HCT116 (cell line): ENCODE measurements at regions not wholly inside any gene's neighbourhood (a gene's known extent, or its start where the extent isn't known, plus 50 kb on each side); places are given as distances from the start of the nearest gene placed in this dataset.

Experiments
- ATAC-seq: fragments of 200-7000 bp; cut with Tn5 transposase; 2 replicates; pipeline ENCODE4 v1.9.1; 2020; ENCODE audit warnings: mild to moderate bottlenecking, moderate library complexity
- BruUV-seq: library from RNA; stranded (reverse); fragments of 400-500 nt; replicated peaks from 2 replicates; lab custom pipeline; 2021; lab: Mats Ljungman, UMichigan
- CTCF ChIA-PET: fragments of 300-600 bp; sonication (Branson Sonifier 250); formaldehyde crosslinking; loops from one replicate; lab custom pipeline; 2021; ENCODE audit warnings: antibody characterized with exemption; lab: Charles Lee
- POLR2A ChIA-PET: fragments of 300-600, 350-600 bp; sonication (Branson Sonifier 250); formaldehyde crosslinking; loops from one replicate; lab custom pipeline; 2021; ENCODE audit warnings: antibody characterized with exemption; lab: Charles Lee
- RAD21 ChIA-PET, 2 experiments: fragments of 300-600 bp; sonication (Branson Sonifier 250); formaldehyde crosslinking; loops; one replicate each; lab custom pipeline; 2023; ENCODE audit warnings: low total read pairs in 2 of 2; ENCODE audit not compliant: uncharacterized antibody in 2 of 2, unreplicated experiment in 2 of 2, low non-redundant PET in 1 of 2; lab: Charles Lee
- DNase-seq: peaks from one replicate; pipeline ENCODE4 v3.0.0-alpha.2; 2010; ENCODE audit warnings: low read depth, low spot score
- H2AFZ ChIP-seq: fragments of 200-600 bp; shearing (Covaris generic), sonication (generic); 2 replicates; pipeline ENCODE4 v1.6.1; 2017; ENCODE audit warnings: low read depth, mixed run types, mixed read lengths, antibody characterized with exemption, low read length; ENCODE audit not compliant: poor library complexity, severe bottlenecking
- H3K27ac ChIP-seq: 2 replicates; pipeline ENCODE4 v1.5.1; 2012; ENCODE audit warnings: low read depth, low read length
- H3K27me3 ChIP-seq: fragments of 200-600 bp; sonication (generic); 2 replicates; pipeline ENCODE4 v1.6.1; 2016; ENCODE audit warnings: mixed run types, low read length, mixed read lengths; ENCODE audit not compliant: insufficient read depth
- H3K36me3 ChIP-seq, 2 experiments: fragments of 200-500 bp in 1 of 2; fragments of 200-600 bp in 1 of 2; sonication (Bioruptor generic) in 1 of 2; sonication (generic) in 1 of 2; 2 replicates each; pipeline versions ENCODE4 v1.5.1 to v1.6.1; 2014 to 2016; ENCODE audit warnings: low read length in 2 of 2, inconsistent platforms in 1 of 2, mixed read lengths in 1 of 2, mixed run types in 1 of 2; ENCODE audit not compliant: insufficient read depth in 2 of 2, control insufficient read depth in 1 of 2
- H3K4me1 ChIP-seq, 2 experiments: fragments of 200-600 bp in 1 of 2; sonication (generic) in 1 of 2; 2 replicates each; pipeline versions ENCODE4 v1.5.1 to v1.6.1; 2012 to 2017; ENCODE audit warnings: low read length in 2 of 2, inconsistent platforms in 1 of 2, mild to moderate bottlenecking in 1 of 2, mixed read lengths in 1 of 2, mixed run types in 1 of 2, moderate library complexity in 1 of 2; ENCODE audit not compliant: insufficient read depth in 2 of 2, control insufficient read depth in 1 of 2
- H3K4me2 ChIP-seq: fragments of 200-600 bp; sonication (generic); 2 replicates; pipeline ENCODE4 v1.6.1; 2017; ENCODE audit warnings: mixed run types, low read length, mixed read lengths
- H3K4me3 ChIP-seq, 2 experiments: fragments of 200-600 bp in 1 of 2; sonication (generic) in 1 of 2; replicated peaks in 1 of 2; 2 replicates each; pipeline ENCODE4 v1.5.1; 2011 to 2016; ENCODE audit warnings: low read length in 2 of 2, control low read depth in 1 of 2, low read depth in 1 of 2, mild to moderate bottlenecking in 1 of 2, mixed read lengths in 1 of 2, mixed run types in 1 of 2
- H3K79me2 ChIP-seq: fragments of 200-600 bp; sonication (generic); 2 replicates; pipeline ENCODE4 v1.6.1; 2017; ENCODE audit warnings: mild to moderate bottlenecking, mixed run types, low read length, moderate library complexity, mixed read lengths; ENCODE audit not compliant: insufficient read depth
- H3K9ac ChIP-seq: fragments of 200-600 bp; sonication (generic); 2 replicates; pipeline ENCODE4 v1.6.1; 2016; ENCODE audit warnings: low read length, mixed read lengths
- H3K9me2 ChIP-seq: fragments of 200-600 bp; sonication (generic), shearing (Covaris generic); 2 replicates; pipeline ENCODE4 v1.6.1; 2017; ENCODE audit warnings: mixed run types, mild to moderate bottlenecking, moderate library complexity; ENCODE audit not compliant: insufficient read depth
- H3K9me3 ChIP-seq, 2 experiments: fragments of 200-500 bp in 1 of 2; fragments of 200-600 bp in 1 of 2; sonication (Bioruptor generic) in 1 of 2; sonication (generic) in 1 of 2; 2 replicates each; pipeline ENCODE4 v1.6.1; 2014 to 2017; ENCODE audit warnings: low read length in 2 of 2, mixed read lengths in 2 of 2, inconsistent platforms in 1 of 2, low read depth in 1 of 2, mild to moderate bottlenecking in 1 of 2, mixed run types in 1 of 2, moderate library complexity in 1 of 2; ENCODE audit not compliant: control insufficient read depth in 1 of 2, insufficient read depth in 1 of 2
- H4K20me1 ChIP-seq: fragments of 200-600 bp; sonication (generic), shearing (Covaris generic); 2 replicates; pipeline ENCODE4 v1.6.1; 2017; ENCODE audit warnings: mixed run types, mild to moderate bottlenecking, moderate library complexity; ENCODE audit not compliant: insufficient read depth
- CBX3 ChIP-seq: IDR thresholded peaks from 2 replicates; pipeline ENCODE4 v1.6.1; 2012; ENCODE audit warnings: low read depth
- EZH2 ChIP-seq: fragments of 200-600 bp; sonication (generic); IDR thresholded peaks from 2 replicates; pipeline ENCODE4 v1.6.1; 2017; ENCODE audit warnings: antibody characterized with exemption, mixed run types
- EZH2phosphoT487 ChIP-seq: fragments of 200-600 bp; IDR thresholded peaks from 2 replicates; pipeline ENCODE4 v1.6.1; 2018; ENCODE audit warnings: antibody characterized with exemption, borderline replicate concordance
- FOSL1 ChIP-seq: IDR thresholded peaks from 2 replicates; pipeline ENCODE4 v1.6.1; 2012; ENCODE audit warnings: low read depth
- POLR2AphosphoS5 ChIP-seq: IDR thresholded peaks from 2 replicates; pipeline ENCODE4 v1.6.1; 2011; ENCODE audit warnings: mild to moderate bottlenecking, low read depth, low read length, moderate library complexity
- YY1 ChIP-seq: IDR thresholded peaks from 2 replicates; pipeline ENCODE4 v1.6.1; 2011; ENCODE audit warnings: low read length, low read depth, moderate library complexity, mild to moderate bottlenecking; ENCODE audit not compliant: insufficient replicate concordance; ENCODE audit errors: extremely low read depth
- ZBTB33 ChIP-seq: IDR thresholded peaks from 2 replicates; pipeline ENCODE4 v1.6.1; 2011; ENCODE audit warnings: mild to moderate bottlenecking, low read length, moderate library complexity; ENCODE audit not compliant: insufficient replicate concordance; ENCODE audit errors: extremely low read depth
- ZFX ChIP-seq: fragments of 450-650 bp; IDR thresholded peaks from 2 replicates; pipeline ENCODE4 v1.6.1; 2017
- intact Hi-C: fragments of 100-400 bp; cut with micrococcal nuclease; formaldehyde crosslinking; loops from 2 replicates; pipeline ENCODE4 v1.10.0; 2022

GRCh38 chr5:40394698-40395097 lies 285.0 kb upstream of the PTGER4 start:
- Histone ChIP-seq H3K4me3 (no peak overlapping the region), H3K27me3 (no peaks in the 10 kb centered on the region), H3K4me1 (no peaks in the 10 kb centered on the region), H3K9me3 (no peaks in the 10 kb centered on the region), H3K9me2 (no peaks in the 10 kb centered on the region), H3K9ac (no peak overlapping the region), H3K27ac (no peak overlapping the region), H2AFZ (no peak overlapping the region), H3K79me2 (no peaks in the 10 kb centered on the region), H4K20me1 (no peaks in the 10 kb centered on the region), H3K4me2 (no peak overlapping the region), H3K36me3 (no peaks in the 10 kb centered on the region)
- RAD21 ChIA-PET, result no interaction called here
- no TSS peak for BruUV-seq
- CTCF ChIA-PET, result no interaction called here
- POLR2A ChIA-PET, result no interaction called here
- no peak for DNase-seq
- ATAC-seq, result no peak
- intact Hi-C loops, result no loop called here
- TF ChIP-seq ZBTB33, result no peak
- no peak for TF ChIP-seq YY1

GRCh38 chr5:40391642-40392041 lies 288.1 kb upstream of the PTGER4 start:
- Histone ChIP-seq H3K9ac (no peak overlapping the region), H3K9me3 (no peaks in the 10 kb centered on the region), H3K4me1 (no peaks in the 10 kb centered on the region), H4K20me1 (no peaks in the 10 kb centered on the region), H3K36me3 (no peaks in the 10 kb centered on the region), H3K27ac (no peak overlapping the region), H3K4me2 (no peak overlapping the region), H3K9me2 (no peaks in the 10 kb centered on the region), H3K27me3 (no peaks in the 10 kb centered on the region), H3K79me2 (no peaks in the 10 kb centered on the region), H3K4me3 (no peak overlapping the region), H2AFZ (no peak overlapping the region)
- intact Hi-C loops, result no loop called here
- DNase-seq (no peak), ATAC-seq (no peak)
- POLR2A ChIA-PET, result no interaction called here
- TF ChIP-seq ZFX (no peak), FOSL1 (no peak), EZH2 (no peak), CBX3 (no peak), EZH2phosphoT487 (no peak), YY1 (no peak), POLR2AphosphoS5 (no peak)
- no TSS peak for BruUV-seq
- RAD21 ChIA-PET, result no interaction called here
- CTCF ChIA-PET, result no interaction called here
